Uterus (tissue), 2 donors: ENCODE measurements at regions not wholly inside any gene's neighbourhood (a gene's known extent, or its start where the extent isn't known, plus 50 kb on each side); places are given as distances from the start of the nearest gene placed in this dataset.

Source experiments
- CTCF ChIP-seq, 4 experiments: fragments of 200-600 bp in 2 of 4; fragments of 450-650 bp in 2 of 4; sonication (generic) in 2 of 4; IDR thresholded peaks; one replicate each; pipeline ENCODE4 v1.5.1; 2016 to 2019; ENCODE audit warnings: antibody characterized with exemption in 4 of 4, mild to moderate bottlenecking in 2 of 4, moderate library complexity in 1 of 4
- POLR2A ChIP-seq, 2 donors: fragments of 450-650 bp; IDR thresholded peaks; one replicate each; pipeline ENCODE4 v1.6.1; 2016; ENCODE audit warnings: antibody characterized with exemption in 2 of 2, mild to moderate bottlenecking in 1 of 2, moderate library complexity in 1 of 2

GRCh38 chr12:59499774-59500173 is 96.1 kb upstream of the SLC16A7 start:
- TF ChIP-seq CTCF (IDR thresholded peaks at IDR 0.05) (no peak), POLR2A (IDR thresholded peaks at IDR 0.05) (no peak)
